AG09319 (cell line): ENCODE measurements at regions not wholly inside any gene's neighbourhood (a gene's known extent, or its start where the extent isn't known, plus 50 kb on each side); places are given as distances from the start of the nearest gene placed in this dataset.

ENCODE experiments used
- DNase-seq: peaks from one replicate; pipeline ENCODE4 v3.0.0-alpha.2; 2010; ENCODE audit warnings: low read depth; ENCODE audit errors: extremely low read depth
- CTCF ChIP-seq: IDR thresholded peaks from 2 replicates; pipeline ENCODE4 v1.5.1; 2011; ENCODE audit warnings: low read depth, mild to moderate bottlenecking, inconsistent platforms, low read length, moderate library complexity

GRCh38 chr3:104604326-104605010 lies 762.2 kb upstream of the ALCAM start:
- no peak for DNase-seq
- TF ChIP-seq CTCF: peak; percentile 46

GRCh38 chr3:104606812-104607211 lies 759.9 kb upstream of the ALCAM start:
- DNase-seq: no peak
- no peak for TF ChIP-seq CTCF

- TF ChIP-seq CTCF: no peak; the same call in none of the 2 replicates
- no peak for DNase-seq
These were observed 755.7 kb upstream of the ALCAM start for GRCh38 chr3:104610730-104611652.

- no peak for TF ChIP-seq CTCF
- no peak for DNase-seq
These were observed 754.5 kb upstream of the ALCAM start for GRCh38 chr3:104612218-104612617.

GRCh38 chr3:104614564-104614963 lies 752.1 kb upstream of the ALCAM start:
- DNase-seq: no peak
- TF ChIP-seq CTCF: no peak

GRCh38 chr3:104628185-104628789 lies 738.4 kb upstream of the ALCAM start:
- peak; percentile 28 for DNase-seq
- peak; percentile 65 for TF ChIP-seq CTCF

GRCh38 chr3:104629038-104629437 lies 737.7 kb upstream of the ALCAM start:
- no peak for DNase-seq
- TF ChIP-seq CTCF: no peak
